Lower leg skin (tissue), 4 donors: ENCODE measurements at regions not wholly inside any gene's neighbourhood (a gene's known extent, or its start where the extent isn't known, plus 50 kb on each side); places are given as distances from the start of the nearest gene placed in this dataset.

Experiments
- DNase-seq, 2 donors: peaks; one replicate each; pipeline ENCODE4 v3.0.0-alpha.2; 2019; ENCODE audit warnings: low spot score in 2 of 2
- H3K4me3 ChIP-seq: fragments of 200-600 bp; sonication (generic); 2 replicates; pipeline ENCODE4 v1.5.1; 2017; ENCODE audit warnings: mild to moderate bottlenecking, low read depth; ENCODE audit not compliant: poor library complexity, severe bottlenecking
- POLR2A ChIP-seq, 2 donors: fragments of 450-650 bp; IDR thresholded peaks; one replicate each; pipeline ENCODE4 v1.6.1; 2016 to 2017; ENCODE audit warnings: antibody characterized with exemption in 2 of 2, mild to moderate bottlenecking in 1 of 2, moderate library complexity in 1 of 2
- WGBS, 2 donors: methylation state at CpG; one replicate each; pipeline ENCODE4 v1.1.5; 2018; 5-methylcytosine and 5-hydroxymethylcytosine counted together
- intact Hi-C: fragments of 100-400 bp; cut with DNase I; formaldehyde crosslinking; loops from one replicate; pipeline ENCODE4 v1.15.0; 2023; ENCODE audit warnings: low total_unique reads
- TF ChIP-seq, protein P1 (sequence below), 3 donors: fragments of 450-650 bp; IDR thresholded peaks; one replicate each; pipeline ENCODE4 v1.5.1; 2016; ENCODE audit warnings: antibody characterized with exemption in 3 of 3, mild to moderate bottlenecking in 3 of 3, moderate library complexity in 2 of 3

DNA sequence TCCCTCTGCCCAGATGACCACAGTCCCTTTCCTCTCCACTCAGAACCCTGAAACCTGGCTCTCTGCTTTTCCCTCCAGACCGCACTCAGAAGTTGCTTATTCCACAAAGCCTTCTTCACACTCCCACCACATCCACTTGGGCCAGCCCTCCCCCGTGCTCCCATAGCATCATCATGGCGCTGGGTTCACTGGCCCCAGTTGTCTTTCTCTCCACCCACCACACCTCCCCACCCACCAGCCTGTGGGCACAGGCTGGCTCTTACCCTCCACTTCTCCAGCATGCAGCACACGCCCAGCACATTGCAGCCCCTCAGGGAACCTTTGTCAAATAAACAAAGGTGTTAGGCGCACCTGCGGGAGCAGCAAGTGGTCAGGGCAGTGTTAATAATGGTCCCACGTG is 130.0 kb downstream of the KATNIP start:
- no peak overlapping the region for H3K4me3 ChIP-seq
- DNase-seq, result peak in 1 of 2 donors; percentile 58
- intact Hi-C loops, result no loop called here
- 87 to 88% methylated on average over 7 of the region's 7 CpGs for WGBS, 2 donors
- no peak for TF ChIP-seq POLR2A (IDR thresholded peaks at IDR 0.05)
- TF ChIP-seq, protein P1, sequence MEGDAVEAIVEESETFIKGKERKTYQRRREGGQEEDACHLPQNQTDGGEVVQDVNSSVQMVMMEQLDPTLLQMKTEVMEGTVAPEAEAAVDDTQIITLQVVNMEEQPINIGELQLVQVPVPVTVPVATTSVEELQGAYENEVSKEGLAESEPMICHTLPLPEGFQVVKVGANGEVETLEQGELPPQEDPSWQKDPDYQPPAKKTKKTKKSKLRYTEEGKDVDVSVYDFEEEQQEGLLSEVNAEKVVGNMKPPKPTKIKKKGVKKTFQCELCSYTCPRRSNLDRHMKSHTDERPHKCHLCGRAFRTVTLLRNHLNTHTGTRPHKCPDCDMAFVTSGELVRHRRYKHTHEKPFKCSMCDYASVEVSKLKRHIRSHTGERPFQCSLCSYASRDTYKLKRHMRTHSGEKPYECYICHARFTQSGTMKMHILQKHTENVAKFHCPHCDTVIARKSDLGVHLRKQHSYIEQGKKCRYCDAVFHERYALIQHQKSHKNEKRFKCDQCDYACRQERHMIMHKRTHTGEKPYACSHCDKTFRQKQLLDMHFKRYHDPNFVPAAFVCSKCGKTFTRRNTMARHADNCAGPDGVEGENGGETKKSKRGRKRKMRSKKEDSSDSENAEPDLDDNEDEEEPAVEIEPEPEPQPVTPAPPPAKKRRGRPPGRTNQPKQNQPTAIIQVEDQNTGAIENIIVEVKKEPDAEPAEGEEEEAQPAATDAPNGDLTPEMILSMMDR (IDR thresholded peaks at IDR 0.05), result no peak

DNA sequence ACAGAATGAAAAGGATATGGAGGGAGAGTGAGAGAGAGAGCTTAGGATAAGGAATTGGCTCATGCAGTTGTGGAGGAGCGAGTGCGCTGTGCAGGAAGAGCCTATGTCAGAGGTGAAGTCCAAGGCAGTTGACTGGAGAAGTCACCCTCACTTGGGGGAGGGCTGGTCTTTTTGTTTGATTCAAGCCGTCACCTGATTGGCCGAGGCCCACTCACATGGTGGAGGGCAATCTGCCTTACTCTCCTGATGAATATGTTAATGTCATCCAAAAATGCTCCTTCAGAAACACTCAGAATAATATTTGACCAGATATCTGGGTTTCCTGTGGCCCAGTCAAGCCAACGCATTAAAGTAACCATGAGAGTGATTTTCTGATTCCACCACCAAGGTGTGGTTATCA is 131.7 kb downstream of the KATNIP start:
- TF ChIP-seq, protein P1 (IDR thresholded peaks at IDR 0.05), result no peak
- TF ChIP-seq POLR2A (IDR thresholded peaks at IDR 0.05), result no peak
- no peak overlapping the region for H3K4me3 ChIP-seq
- intact Hi-C loops, result no loop called here
- 98 to 99% methylated on average over 5 of the region's 5 CpGs for WGBS, 2 donors
- DNase-seq, result no peak

DNA sequence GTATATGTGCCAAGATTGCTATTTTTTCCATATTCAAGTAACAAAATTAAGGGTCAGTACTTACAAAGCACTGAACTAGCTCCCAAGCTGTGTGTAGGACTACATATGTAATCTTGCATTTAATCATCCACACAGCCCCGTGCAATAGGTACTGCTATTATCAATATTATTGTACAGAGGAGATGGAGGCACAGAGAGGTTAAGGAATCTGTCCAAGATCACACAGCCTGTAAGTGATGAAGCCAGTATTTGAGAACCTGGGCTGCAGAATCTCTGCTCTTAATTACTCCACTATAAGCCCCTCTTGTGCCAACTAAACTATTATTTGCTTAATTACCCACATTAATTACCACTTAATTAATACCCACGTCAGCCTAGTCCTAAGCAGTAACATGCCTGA is 134.1 kb downstream of the KATNIP start:
- no peak for DNase-seq
- H3K4me3 ChIP-seq, result no peak overlapping the region
- TF ChIP-seq, protein P1 (IDR thresholded peaks at IDR 0.05), result no peak
- no peak for TF ChIP-seq POLR2A (IDR thresholded peaks at IDR 0.05)
- 93 to 95% methylated on average over 2 of the region's 2 CpGs for WGBS, 2 donors
- intact Hi-C loops, result no loop called here

DNA sequence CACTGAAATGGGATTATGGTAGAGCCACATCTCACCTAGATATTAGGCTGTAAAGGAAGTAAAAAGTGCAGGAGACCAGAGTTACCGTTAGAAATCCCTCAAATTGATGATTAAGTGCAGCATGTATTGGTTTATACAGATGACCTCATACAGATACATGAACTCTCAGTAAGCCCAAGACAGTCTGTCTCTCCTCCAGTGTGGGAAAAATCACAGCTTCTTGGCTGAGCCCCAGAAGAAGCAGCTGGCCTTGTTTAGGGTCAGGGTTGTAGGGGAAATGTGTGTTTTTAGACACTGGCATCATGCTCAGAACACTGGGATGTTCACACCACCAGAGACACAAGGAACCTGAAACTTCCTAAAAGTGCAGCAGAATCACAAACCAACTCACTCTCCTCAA is 135.9 kb downstream of the KATNIP start:
- TF ChIP-seq POLR2A (IDR thresholded peaks at IDR 0.05), result no peak
- TF ChIP-seq, protein P1 (IDR thresholded peaks at IDR 0.05), result no peak
- no peak overlapping the region for H3K4me3 ChIP-seq
- WGBS, 2 donors, result 50 to 85% methylated on average over 1 of the region's 1 CpG
- intact Hi-C loops, result no loop called here
- no peak for DNase-seq

DNA sequence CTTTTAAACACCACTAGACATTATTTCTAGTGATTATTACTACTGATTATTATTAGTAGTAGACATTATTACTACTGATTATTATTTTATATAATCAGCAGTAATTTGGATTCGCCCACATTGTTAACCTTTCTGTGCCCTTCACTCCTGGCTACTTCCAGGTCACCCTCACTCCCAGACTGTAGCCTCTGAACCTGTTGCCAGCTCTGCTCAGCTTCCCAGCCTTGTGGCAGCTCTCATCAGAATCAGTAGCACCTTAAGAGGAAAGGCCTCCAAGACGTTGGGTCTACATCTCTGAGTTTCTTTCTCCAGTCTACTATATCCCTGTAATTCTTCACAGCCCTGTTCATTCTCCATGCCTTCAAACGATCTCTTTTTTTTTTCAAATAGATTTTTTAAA is 137.0 kb downstream of the KATNIP start:
- TF ChIP-seq POLR2A (IDR thresholded peaks at IDR 0.05), result no peak
- TF ChIP-seq, protein P1 (IDR thresholded peaks at IDR 0.05), result no peak
- DNase-seq, result no peak
- H3K4me3 ChIP-seq, result no peak overlapping the region
- 84 to 87% methylated on average over 3 of the region's 3 CpGs for WGBS, 2 donors
- intact Hi-C loops, result no loop called here

DNA sequence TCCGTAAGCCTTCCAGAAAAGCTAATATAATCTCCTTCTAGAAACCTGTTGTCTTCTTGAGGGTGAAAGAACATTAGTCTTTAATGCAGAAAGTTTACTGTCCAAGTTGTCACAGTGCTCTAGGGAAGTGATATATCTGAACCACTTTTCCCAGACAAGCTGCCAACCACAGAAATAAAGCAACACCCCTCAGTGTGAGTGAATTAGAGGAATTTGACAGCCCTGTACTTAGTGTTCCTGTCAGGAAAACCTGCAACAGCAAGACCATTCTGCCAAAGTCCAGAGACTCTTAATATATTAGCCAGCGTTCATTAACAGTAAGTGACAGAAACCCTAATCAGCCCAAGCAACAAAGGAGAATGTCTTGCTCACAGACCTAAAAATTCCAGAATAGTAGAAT is 137.7 kb downstream of the KATNIP start:
- no peak for TF ChIP-seq POLR2A (IDR thresholded peaks at IDR 0.05)
- TF ChIP-seq, protein P1 (IDR thresholded peaks at IDR 0.05), result no peak
- no peak overlapping the region for H3K4me3 ChIP-seq
- intact Hi-C loops, result no loop called here
- 87 to 93% methylated on average over 2 of the region's 2 CpGs for WGBS, 2 donors
- no peak for DNase-seq
